Stimulated activated CD4-positive, alpha-beta T cell treated with anti-CD3 and anti-CD28 coated beads, Interleukin-4, amount 100 ng/mL, for 1 hour (primary cell): ENCODE measurements at regions not wholly inside any gene's neighbourhood (a gene's known extent, or its start where the extent isn't known, plus 50 kb on each side); places are given as distances from the start of the nearest gene placed in this dataset.

Experiments
- DNase-seq: peaks from one replicate; pipeline ENCODE4 v3.0.0-alpha.2; 2020

DNA sequence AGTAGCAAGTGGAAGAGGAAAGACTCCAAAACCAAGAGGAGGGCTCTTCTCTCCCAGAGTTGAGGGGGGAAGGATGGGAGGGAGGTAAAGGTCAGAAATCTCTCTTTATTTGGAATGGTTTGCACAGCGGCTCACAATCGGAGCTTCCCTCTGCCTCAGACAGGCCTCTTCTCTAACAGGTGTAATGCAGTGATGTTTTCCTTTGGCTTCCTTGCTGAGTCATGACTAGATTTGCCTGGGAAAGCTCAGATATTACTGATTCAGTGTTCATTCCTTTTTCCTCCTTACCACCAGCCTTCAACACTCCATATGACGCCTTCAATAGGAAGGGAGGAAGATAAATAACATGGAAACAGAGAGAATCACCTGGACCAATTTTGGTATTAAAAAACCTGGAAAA is 136.6 kb downstream of the RNF152 start:
- DNase-seq: no peak

DNA sequence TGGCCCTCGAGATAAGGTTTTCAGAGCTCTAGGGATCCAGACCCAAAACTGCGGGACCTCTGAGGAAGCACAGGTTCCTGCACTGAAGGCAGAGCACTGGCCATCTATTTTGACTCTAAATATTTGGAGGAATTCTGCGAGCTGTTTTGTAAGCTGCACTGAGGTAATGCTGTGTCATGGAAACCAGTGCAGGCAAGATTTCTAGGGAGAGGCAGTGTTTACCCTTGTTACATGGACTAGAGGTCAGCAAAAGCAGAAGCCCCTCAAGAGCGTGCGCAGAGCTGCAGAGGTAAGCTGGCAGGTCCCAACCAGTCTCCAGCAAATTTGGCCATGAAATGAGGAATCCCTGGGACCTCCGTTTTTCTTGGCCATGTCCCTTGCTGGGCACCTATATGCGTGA is 137.3 kb downstream of the RNF152 start:
- DNase-seq: no peak

DNA sequence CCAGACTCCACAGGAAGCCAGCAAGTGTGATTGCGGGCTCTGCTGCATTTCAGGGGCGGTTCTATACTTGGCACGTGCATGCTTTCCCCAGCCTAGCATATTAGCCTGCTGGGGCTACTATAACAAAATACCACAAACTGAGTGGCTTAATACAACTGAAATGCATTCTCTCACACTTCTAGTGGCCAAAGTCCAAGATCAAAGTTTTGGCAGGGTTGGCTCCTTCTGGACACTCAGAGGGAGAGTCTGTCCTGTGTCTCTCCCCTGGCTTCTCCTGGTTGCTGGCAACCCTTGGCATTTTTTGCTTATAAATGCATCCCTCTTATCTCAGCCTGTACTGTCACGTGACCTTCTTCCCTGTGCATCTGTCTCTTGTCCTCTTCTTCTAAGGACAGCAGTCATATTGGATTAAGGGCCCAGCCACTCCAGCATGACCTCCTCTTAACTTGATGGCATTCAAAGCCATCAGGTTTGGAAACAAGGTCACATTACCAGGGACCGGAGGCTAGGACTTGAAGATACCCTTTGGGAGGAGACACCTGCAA is 138.7 kb downstream of the RNF152 start:
- DNase-seq: no peak

DNA sequence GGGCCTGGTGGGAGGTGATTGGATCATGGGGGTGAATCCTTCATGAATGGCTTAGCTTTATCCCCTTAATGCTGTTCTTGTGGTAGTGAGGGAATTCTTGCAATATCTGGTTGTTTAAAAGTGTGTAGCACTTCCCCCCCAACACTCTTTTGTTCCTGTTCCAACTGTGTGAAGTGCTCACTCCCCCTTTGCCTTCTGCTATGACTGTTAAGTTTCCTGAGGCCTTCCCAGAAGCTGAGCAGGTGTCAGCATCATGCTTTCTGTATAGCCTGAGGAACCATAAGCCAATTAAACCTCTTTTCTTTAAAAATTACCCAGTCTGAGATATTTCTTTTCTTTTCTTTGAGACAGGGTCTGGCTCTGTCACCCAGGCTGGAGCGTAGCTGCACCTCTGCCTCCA is 139.4 kb downstream of the RNF152 start:
- DNase-seq: no peak

DNA sequence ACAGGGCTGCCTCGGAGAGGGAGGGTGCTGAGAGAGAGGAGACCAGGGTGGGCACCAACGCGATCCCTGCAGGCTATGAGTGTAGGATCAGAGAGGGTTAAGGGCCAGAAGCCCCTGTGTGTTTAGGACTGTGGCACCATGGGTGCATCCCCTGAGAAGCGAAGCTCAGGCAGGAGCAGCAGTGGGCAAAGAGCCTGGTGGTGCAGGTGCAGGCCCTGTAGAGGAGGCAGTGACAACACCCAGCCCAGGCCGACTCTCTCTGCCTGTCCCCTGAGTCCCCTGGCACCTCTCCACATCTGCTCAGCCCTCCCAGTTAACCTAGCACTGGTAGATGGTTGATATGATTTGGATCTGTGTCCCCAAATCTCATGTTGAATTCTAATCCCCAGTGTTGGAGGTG is 139.8 kb downstream of the RNF152 start:
- no peak for DNase-seq

DNA sequence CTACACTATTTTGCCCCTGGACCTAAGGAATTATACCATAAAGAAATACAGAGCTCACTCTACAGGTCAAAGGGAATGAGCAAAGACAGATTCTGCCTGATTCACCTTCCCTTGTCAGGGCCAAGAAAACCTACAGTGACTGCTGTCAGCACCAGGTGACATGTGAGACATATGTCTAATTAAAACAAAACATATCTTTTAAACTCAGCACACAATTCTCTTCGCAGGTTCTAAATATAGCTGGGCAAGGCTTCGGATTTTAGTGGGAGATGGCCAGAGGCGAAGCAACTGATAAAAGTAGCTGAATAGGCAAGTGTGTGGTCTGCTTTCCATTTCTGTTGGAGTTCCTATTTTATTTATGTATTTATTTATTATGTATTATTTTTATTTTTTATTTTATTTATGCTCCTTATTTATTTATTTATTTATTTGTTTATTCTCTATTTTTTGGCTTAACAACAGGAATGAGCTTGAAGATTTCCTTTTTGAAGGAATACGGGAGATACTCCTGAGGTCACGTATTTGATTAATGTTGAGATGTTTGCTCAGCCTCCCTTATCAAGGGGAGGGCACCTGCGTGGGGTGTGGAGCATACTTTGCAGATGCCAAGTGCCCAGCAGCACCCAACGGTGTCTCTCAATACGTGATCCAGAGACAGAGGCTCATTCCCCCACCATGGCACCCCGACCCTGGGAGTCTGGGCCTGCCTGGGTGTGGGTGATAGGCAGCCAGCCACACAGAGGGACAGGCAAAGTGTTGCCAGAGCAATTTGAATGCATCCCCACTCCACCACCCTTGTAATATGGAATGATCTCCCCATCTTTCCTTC is 141.8 kb downstream of the RNF152 start:
- no peak for DNase-seq

DNA sequence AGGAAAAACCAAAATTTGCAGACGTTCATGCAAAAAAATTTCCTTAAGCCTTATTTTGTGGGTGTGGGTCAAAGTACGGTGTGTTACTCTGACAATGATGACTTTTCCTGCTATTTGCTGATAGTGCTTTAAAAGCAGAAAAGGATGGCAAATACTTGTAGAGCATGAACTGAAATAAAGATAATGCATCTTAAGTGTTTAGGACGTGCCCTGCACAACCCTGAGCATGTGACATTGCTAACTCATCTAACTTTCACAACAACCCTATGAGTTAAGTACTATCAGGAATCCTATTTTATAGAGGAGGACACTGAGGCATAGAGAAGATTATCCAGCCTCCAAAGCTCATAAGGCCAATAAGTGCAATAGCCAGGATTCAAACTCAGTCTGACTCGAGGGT is 143.3 kb downstream of the RNF152 start:
- no peak for DNase-seq

DNA sequence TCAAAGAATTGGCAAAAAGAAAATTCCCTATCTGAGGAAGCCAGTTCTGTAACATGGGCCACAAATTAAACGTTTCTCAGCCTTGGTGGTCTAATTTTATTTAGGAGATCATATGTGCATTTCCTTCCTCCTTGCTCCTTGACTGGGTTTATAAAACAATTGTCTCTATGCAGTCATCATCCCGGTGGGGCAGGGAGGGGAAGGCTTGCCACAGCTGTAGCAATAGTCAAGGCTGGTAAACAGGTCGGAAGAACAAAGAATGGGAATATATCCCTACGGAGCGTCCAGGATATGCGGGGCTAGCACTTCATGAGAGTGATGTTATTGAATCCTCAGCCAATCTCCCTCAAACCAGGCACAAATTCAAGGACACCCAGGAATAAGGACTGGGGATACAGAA is 143.8 kb downstream of the RNF152 start:
- DNase-seq: no peak

DNA sequence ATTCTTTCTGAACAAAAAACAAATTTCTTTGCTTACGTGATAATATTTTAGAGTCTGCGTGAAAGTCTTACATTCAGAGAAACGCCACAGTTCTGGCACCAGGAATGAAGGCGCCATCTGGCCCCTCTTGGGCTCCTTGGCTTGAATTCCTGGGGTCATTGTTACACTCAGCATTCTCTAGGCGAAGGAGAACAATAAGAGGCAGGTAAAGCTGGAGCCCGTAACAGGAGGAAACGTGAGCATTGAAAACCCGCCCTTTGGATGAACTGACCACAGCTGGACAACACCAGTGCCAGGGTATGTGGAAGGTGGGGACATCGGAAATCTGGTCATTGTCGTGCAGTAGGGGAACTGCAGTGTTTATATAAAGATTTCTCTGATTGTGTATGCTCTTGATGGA is 144.8 kb downstream of the RNF152 start:
- no peak for DNase-seq

DNA sequence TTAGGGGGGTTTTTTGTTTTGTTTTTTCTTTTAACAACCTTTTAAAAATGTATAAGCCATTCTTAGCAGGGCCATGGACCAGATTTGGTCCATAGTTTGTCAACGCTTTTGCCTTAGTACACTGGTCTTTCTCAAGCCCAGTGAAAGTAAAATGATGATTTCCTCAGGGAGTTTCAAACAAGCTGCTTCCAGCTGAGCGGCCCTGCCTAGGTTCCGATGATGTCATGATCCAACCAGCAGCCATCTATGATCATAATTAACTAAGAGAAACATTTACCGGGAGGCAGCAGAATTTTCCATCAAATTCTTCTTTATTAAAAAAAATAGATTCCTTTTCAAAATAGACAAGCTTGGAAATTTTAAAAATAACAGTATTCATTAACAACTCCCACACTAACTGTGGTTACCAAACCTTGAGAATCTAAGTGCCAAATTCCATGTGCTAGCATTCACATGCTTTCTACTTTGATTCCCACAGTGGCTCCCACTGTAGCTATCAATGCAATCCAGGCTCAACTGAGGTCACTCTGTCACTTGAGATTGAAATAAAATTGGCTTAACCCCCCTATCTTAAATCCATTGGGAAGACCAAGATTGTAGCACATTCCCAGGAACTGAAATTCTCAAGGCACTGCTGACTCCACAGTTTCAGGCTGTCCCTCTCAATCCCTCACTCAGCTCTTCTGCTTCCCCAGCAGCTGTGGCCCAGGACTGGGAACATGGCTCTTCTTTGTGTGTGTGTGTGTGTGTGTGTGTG is 148.9 kb downstream of the RNF152 start:
- DNase-seq: no peak

DNA sequence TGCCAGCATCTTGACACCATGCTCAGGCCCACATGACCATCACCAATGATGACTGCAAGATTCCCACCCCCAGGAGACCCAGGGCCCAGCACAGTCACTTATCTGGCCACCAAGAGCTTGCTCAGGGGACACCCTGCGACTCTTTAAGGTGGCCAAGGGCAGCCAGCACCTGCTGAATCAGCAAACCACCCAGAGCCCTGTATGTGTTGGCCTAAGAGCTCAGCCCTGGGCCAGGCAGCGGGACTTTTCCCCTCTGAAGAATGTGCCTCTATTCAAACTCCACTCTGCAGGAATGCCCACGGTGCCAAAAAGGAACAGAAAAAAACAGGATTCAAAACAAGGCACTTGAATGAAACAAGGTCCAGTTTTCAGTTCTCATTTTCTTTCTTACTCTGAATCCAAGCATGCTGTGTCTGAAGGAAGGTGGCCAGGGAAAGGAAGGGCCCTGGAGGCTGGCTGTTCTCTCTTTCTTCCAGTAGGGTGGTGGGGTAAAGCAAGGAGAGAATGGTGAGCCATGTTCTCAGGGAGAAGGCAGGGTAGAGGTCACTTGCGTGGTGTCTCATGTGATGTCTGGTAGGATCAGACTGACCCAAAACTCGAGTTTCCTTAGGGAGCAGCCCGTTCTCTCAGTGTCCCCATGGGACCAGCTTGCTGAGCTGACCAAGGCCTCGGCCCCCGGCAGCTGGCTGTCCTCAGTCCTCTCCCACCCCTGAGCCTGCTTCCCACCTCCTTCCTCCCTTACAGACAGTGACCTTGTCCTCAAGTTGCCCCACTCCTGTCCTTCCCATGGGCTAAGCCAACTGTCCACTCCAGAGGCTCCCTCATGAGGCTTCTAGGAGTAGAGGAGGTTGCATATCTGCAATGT is 150.0 kb downstream of the RNF152 start:
- no peak for DNase-seq

DNA sequence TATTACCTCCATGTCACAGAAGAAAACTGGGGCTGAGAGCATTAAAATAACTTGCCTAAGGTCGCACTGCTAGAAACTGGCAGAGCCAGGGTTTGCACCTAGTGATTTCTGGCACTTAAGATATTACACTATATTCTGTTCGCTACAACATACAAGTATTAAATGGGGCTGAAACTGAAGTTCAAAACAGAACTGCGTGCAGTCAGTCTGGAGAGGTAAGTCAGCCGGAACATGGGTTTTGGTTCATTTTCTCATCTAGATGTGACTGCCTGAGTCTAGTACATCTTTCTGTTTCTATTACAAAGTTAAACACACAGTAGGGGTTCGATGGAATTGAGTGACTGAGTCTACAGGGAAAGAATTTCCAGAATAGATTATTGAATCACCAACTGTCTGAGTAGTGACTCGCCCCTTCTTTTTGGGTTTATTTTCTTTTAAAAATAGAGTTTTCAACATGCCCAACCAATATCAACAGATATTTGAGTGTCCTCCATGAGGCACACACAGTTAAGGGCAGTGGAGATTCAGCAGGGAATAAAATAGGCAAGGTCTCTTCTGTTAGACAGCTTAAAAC is 150.8 kb downstream of the RNF152 start:
- DNase-seq: no peak

DNA sequence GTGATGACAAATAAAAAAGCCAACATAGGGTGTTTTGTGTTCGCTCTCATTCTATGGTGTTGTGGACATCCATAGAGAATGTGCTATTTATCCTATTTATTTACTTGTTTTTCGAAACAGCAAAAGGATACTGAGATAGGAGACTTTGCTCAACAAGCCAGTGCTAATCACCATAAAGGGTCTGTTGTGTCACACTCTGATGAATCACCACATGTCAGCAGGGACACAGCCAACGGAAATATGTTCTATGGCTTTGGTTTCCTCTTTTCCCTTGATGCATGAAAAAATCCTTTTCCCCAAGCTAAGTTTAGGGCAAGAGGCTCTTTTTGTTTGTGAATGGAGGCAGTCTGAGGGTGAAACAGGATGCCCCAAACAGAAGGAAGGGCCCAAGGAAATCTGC is 154.3 kb downstream of the RNF152 start:
- no peak for DNase-seq

DNA sequence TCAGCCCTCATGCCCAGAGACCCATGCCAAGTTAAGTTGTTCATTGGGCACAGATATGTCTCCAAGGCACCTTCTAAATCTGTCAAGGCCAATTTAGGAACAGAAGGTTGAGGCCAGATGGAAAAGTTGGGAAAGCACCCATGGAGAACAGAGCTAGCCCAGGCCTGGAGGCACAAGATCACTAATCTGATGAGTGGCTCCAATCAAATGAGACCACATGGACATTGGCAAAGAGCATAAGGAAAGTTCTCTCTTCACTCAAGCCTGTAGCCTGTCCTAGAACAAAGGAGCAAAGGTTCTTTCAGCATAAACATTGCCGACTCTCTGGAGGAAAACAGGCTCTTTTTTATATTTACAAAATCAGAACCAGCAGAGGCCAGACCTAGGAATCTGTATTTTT is 154.8 kb downstream of the RNF152 start:
- no peak for DNase-seq

DNA sequence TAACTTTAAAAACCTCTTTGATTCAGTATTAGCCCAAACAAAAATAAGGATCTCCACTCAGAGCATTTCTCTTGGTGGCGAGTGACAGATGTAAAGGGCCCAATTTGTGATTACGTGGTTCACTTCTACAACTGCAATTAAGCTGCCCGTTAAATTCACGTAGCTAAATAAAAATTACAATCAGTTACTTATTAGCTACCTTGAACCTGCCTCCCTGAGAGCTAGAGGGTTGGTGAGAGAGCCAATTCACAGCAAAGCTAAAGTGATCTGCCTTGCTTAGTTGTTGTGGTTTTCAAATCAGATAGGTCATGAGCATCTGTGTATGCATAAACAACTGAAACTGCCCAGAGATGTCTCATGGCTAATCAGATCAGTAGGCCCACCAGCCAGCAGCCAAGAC is 156.7 kb downstream of the RNF152 start:
- DNase-seq: no peak

DNA sequence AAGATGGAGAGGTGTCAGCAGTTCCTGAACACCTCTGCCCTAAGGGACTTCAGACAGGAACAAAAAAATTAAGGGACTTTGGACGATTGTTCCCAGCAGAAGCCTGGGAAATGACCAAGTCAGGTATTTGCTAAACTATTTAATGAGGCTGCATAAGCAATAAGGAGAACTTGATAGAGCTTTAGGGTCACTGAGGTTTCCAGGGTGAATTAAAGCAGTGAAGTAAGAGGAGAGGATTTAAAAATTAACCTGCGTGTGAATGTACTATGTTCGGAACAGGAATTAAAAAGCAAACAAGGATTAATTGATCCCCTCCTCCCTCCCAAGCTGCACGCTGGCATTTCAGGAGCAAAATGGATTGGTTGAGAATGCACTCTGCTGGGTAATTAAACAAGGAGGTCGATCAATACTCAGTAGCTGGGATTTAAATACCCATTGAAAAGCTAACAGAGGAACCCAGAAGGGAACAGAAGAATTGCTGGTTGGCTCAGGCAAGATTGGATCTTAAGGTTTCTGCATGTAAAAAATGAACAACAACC is 157.2 kb downstream of the RNF152 start:
- no peak for DNase-seq

DNA sequence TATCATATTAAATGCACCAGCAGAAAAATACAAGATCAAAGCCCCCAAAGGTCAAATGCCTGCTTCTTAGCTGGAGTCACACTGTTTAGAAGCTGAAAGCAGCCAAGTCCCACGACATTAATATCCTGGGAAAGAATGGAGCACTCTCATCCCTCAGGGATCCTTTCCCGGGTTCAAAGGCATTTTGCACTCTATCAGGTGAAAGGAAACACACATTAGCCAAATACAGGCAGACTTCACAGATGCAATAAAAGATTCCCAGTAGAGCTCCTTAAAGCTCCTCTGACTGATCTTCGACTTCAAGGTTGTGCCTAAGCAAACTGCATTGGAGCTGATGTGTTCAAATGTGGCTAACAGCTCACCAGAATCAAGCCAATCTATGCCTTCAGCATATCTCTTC is 158.4 kb downstream of the RNF152 start:
- no peak for DNase-seq

DNA sequence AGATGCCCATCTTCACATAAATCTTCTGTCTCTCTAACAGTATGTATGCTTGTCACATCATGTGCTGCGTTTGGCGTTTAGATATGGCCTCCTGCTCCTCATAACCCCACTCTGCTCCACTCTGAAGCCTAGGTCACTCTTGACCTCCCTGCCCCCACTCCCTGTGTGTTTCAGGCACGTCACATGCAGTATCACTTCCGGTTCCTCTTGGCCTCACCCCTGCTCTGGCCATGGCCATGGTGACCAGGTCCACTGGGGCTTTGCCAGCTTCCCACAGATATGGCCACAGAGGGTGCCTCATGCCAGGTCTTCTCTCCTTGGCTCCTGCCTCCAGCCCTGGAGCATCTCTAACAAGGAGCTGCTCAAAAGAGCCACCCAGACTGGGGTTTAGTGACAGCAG is 160.0 kb downstream of the RNF152 start:
- no peak for DNase-seq

DNA sequence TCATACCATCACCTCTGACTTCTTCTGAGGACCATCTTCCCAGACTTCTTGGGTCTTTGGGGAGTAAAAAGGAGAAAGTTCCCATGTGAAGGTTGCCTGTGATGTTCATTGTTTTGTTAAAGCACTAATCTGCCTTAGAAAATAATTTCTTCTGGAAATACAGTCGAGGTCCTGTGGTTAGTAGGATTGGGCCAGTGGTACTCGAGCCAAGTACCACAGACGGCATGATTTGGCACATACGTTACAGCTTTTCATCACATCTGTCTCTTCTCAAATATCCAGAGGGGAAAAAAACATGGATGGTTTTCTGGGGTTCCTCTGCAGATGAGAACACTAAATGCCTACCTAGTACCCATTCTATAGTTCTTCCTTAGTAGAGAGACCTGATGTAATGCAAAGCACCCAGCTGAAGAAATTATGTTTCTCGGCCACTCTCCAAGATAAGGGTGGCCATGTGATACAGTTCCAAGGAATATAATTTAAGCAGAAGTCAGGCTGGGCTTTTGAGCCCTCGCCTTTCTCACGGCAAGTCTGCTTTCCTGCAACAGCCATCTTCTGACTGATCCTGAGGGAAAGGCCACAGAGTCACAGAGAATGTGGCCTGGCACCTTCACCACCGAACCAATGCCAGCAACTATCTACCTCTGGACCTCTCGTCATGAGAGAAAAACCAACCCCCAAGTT is 161.0 kb downstream of the RNF152 start:
- no peak for DNase-seq

DNA sequence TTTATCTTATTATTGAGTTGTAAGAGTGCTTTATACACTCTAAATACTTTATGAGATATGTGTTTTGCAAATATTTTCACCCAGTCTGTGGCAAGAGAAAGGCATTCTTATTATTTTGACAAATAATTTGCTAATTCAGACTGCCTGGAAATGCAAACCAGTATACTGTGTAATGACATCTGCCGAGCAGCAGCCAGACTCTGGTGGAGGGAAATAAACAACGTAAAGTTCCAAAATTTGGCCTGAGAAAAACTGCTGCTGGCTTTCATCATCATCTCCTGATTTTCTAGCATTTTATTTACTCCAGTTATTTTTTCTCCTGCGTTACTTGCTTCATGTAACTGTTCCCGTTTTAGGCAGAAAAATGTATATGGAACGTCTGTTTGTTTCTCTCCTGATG is 161.6 kb downstream of the RNF152 start:
- DNase-seq: no peak

DNA sequence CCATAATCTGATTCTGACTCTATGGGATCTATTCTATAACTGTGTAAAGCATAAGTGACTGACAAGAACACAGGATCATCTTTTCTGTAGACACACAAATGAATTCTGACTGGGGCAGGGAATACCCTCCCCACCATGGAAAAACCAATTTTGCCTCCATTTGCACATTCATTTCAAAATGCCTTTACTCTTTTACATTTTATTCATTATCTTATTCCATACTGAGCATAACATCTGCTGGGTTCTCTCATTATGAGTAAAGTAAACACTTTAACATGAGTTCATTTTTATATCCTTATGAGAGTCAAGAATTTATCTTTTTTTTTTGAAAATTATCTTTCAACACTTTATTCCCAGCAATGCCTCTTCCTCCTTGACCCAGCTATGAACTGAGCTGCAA is 163.5 kb downstream of the RNF152 start:
- no peak for DNase-seq
